Smooth muscle cell (in vitro differentiated cells): ENCODE measurements at regions not wholly inside any gene's neighbourhood (a gene's known extent, or its start where the extent isn't known, plus 50 kb on each side); places are given as distances from the start of the nearest gene placed in this dataset.

Experiments used
- DNase-seq: peaks from one replicate; lab custom pipeline; 2025; ENCODE audit not compliant: unreplicated experiment; lab: John Stamatoyannopoulos, UW
- H2AFZ ChIP-seq: fragments of 200-600 bp; sonication (generic); 2 replicates; pipeline ENCODE4 v1.6.0; 2016; ENCODE audit warnings: antibody characterized with exemption, low read depth, mild to moderate bottlenecking
- H3F3A ChIP-seq: fragments of 200-600 bp; sonication (generic); 2 replicates; pipeline ENCODE4 v1.6.0; 2017; ENCODE audit warnings: antibody characterized with exemption, low read depth
- H3K27ac ChIP-seq: fragments of 200-600 bp; sonication (generic); 2 replicates; pipeline ENCODE4 v1.5.1; 2016; ENCODE audit warnings: low read depth, mild to moderate bottlenecking
- H3K27me3 ChIP-seq: fragments of 200-600 bp; sonication (generic); 2 replicates; pipeline ENCODE4 v1.6.1; 2016; ENCODE audit warnings: low read depth, mild to moderate bottlenecking
- H3K36me3 ChIP-seq: fragments of 200-600 bp; sonication (generic); 2 replicates; pipeline ENCODE4 v1.5.1; 2016; ENCODE audit warnings: low read depth
- H3K4me1 ChIP-seq: fragments of 200-600 bp; sonication (generic); 2 replicates; pipeline ENCODE4 v1.5.1; 2016; ENCODE audit warnings: low read depth
- H3K4me2 ChIP-seq: fragments of 200-600 bp; sonication (generic); 2 replicates; pipeline ENCODE4 v1.6.0; 2016; ENCODE audit warnings: mild to moderate bottlenecking
- H3K4me3 ChIP-seq: fragments of 200-600 bp; sonication (generic); 2 replicates; pipeline ENCODE4 v1.5.1; 2016; ENCODE audit warnings: mild to moderate bottlenecking
- H3K79me2 ChIP-seq: fragments of 200-600 bp; sonication (generic); 2 replicates; pipeline ENCODE4 v1.6.0; 2016; ENCODE audit warnings: low read depth, mild to moderate bottlenecking
- H3K9ac ChIP-seq: fragments of 200-600 bp; sonication (generic); 2 replicates; pipeline ENCODE4 v1.6.0; 2016; ENCODE audit warnings: low read depth
- H3K9me3 ChIP-seq: fragments of 200-600 bp; sonication (generic); replicated peaks from 2 replicates; pipeline ENCODE4 v1.5.1; 2016; ENCODE audit warnings: low read depth
- H4K20me1 ChIP-seq: fragments of 200-600 bp; sonication (generic); 2 replicates; pipeline ENCODE4 v1.6.0; 2016; ENCODE audit warnings: low read depth
- WGBS: methylation state at CpG from one replicate; pipeline ENCODE4 v1.1.7; 2016; ENCODE audit warnings: low lambda C conversion rate; 5-methylcytosine and 5-hydroxymethylcytosine counted together
- TF ChIP-seq, protein P1 (sequence below): fragments of 200-600 bp; sonication (generic); IDR thresholded peaks from 2 replicates; pipeline ENCODE4 v1.5.1; 2017; ENCODE audit warnings: borderline replicate concordance, mild to moderate bottlenecking, antibody characterized with exemption; ENCODE audit not compliant: insufficient read depth, poor library complexity, severe bottlenecking

DNA sequence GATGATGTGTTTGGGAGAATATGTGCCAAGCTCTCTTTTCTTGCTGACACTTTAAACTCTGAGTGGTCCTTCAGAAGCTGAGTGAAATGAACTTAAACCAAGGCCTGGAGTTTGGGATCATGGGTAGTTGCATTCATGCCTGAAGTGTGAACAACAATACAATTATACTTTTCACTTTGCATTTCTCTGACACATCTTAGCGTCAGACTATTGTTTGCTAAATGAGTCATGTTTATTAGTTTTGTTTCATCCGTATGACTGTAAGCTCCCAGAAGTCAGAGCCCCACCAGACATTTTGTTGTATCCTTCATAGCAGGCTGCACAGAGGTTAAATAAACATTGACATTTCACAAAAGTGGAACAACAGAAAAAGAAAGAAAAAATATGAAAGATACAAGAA is 542.6 kb downstream of the TUSC7 start:
- H3K79me2 ChIP-seq, result no peaks in the 10 kb centered on the region
- no peak overlapping the region for H3K4me3 ChIP-seq
- H4K20me1 ChIP-seq, result no peaks in the 10 kb centered on the region
- no peaks in the 10 kb centered on the region for H3K36me3 ChIP-seq
- H3K27me3 ChIP-seq, result no peaks in the 10 kb centered on the region
- no peak overlapping the region for H3K27ac ChIP-seq
- TF ChIP-seq, protein P1, sequence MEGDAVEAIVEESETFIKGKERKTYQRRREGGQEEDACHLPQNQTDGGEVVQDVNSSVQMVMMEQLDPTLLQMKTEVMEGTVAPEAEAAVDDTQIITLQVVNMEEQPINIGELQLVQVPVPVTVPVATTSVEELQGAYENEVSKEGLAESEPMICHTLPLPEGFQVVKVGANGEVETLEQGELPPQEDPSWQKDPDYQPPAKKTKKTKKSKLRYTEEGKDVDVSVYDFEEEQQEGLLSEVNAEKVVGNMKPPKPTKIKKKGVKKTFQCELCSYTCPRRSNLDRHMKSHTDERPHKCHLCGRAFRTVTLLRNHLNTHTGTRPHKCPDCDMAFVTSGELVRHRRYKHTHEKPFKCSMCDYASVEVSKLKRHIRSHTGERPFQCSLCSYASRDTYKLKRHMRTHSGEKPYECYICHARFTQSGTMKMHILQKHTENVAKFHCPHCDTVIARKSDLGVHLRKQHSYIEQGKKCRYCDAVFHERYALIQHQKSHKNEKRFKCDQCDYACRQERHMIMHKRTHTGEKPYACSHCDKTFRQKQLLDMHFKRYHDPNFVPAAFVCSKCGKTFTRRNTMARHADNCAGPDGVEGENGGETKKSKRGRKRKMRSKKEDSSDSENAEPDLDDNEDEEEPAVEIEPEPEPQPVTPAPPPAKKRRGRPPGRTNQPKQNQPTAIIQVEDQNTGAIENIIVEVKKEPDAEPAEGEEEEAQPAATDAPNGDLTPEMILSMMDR, result no peak
- DNase-seq, result no peak
- WGBS, result 55% methylated on average over 2 of the region's 2 CpGs
- no peaks in the 10 kb centered on the region for H3K4me1 ChIP-seq
- H3K9ac ChIP-seq, result no peak overlapping the region
- H2AFZ ChIP-seq, result no peak overlapping the region
- no peaks in the 10 kb centered on the region for H3K9me3 ChIP-seq
- no peaks in the 10 kb centered on the region for H3F3A ChIP-seq
- no peak overlapping the region for H3K4me2 ChIP-seq

DNA sequence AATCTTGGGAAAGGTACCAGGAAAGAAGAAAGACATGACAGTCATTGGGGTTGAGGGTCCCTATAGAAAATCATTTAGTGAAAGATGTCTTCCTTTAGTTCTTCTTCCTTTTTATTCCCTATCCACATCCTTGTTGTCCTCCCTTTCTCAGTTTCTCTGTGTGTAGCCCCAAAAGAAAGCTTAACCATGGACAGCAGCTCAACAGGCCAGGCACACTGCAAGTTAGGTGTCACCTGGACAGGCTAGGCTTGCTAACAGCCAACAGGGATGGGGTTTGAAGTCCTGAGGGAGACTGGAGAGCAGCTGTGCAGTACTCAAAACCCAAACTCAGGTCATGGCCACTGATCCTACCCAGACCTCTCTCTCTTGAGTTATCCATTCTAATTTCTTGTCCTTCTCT is 543.1 kb downstream of the TUSC7 start:
- no peaks in the 10 kb centered on the region for H3F3A ChIP-seq
- no peaks in the 10 kb centered on the region for H3K4me1 ChIP-seq
- H3K9ac ChIP-seq, result no peak overlapping the region
- no peaks in the 10 kb centered on the region for H3K9me3 ChIP-seq
- H4K20me1 ChIP-seq, result no peaks in the 10 kb centered on the region
- H3K27me3 ChIP-seq, result no peaks in the 10 kb centered on the region
- H3K27ac ChIP-seq, result no peak overlapping the region
- H3K36me3 ChIP-seq, result no peaks in the 10 kb centered on the region
- H3K4me3 ChIP-seq, result no peak overlapping the region
- no peaks in the 10 kb centered on the region for H3K79me2 ChIP-seq
- no peak overlapping the region for H2AFZ ChIP-seq
- TF ChIP-seq, protein P1, result no peak
- no peak for DNase-seq
- no peak overlapping the region for H3K4me2 ChIP-seq

DNA sequence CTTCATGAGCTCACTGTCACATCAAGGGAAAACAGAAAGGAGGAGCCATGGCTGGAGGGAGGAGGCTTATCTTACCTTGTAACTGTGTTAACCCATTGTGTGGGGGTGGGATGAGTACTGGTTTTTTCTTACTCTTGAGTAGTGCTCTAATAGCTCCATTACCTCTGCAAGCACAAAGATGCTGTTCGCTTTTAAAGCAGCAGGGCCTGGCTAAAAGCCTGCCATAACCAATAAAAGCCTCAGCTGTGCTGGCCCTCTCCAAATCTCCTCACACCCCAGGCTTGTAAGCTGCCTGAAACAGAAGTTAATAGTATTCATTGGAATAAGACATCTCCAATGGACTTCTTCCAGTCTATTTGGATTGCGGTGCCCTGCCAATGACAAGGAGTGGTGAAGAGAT is 544.1 kb downstream of the TUSC7 start:
- Histone ChIP-seq H3K9ac (no peak overlapping the region), H3K4me2 (no peak overlapping the region), H3K9me3 (no peaks in the 10 kb centered on the region), H2AFZ (no peak overlapping the region), H3K4me1 (no peaks in the 10 kb centered on the region), H3K36me3 (no peaks in the 10 kb centered on the region), H3K27ac (no peak overlapping the region), H3F3A (no peaks in the 10 kb centered on the region), H3K27me3 (no peaks in the 10 kb centered on the region), H4K20me1 (no peaks in the 10 kb centered on the region), H3K79me2 (no peaks in the 10 kb centered on the region), H3K4me3 (no peak overlapping the region)
- TF ChIP-seq, protein P1, result no peak
- 82% methylated on average over 2 of the region's 2 CpGs for WGBS
- no peak for DNase-seq

DNA sequence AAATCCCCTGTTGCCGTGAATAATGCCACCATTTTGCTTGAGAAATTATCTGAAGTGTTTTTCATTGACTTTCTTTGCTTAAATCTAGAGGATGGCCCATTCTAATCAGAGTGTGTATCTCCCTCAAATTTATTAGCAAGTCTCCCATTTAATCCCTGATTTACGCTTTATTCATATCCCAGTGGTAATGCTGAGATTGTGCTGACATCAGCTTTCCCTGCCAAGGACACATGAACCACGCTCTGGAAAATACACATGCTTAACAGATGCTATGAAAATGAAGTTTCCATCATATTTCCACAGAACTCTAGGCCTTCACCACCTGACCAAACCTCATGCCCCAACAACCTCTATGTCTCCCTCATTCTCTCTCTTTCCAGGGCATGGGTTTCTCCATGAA is 545.4 kb downstream of the TUSC7 start:
- 94% methylated on average over 3 of the region's 3 CpGs for WGBS
- no peaks in the 10 kb centered on the region for H4K20me1 ChIP-seq
- H3K9ac ChIP-seq, result no peak overlapping the region
- no peak overlapping the region for H3K4me2 ChIP-seq
- no peak for DNase-seq
- H3K27ac ChIP-seq, result no peak overlapping the region
- no peaks in the 10 kb centered on the region for H3K36me3 ChIP-seq
- no peaks in the 10 kb centered on the region for H3K9me3 ChIP-seq
- no peak overlapping the region for H3K4me3 ChIP-seq
- TF ChIP-seq, protein P1, result no peak
- H3K27me3 ChIP-seq, result no peaks in the 10 kb centered on the region
- no peaks in the 10 kb centered on the region for H3K4me1 ChIP-seq
- no peak overlapping the region for H2AFZ ChIP-seq
- no peaks in the 10 kb centered on the region for H3F3A ChIP-seq
- no peaks in the 10 kb centered on the region for H3K79me2 ChIP-seq
